Renal cortical epithelial cell (primary cell): ENCODE measurements at regions not wholly inside any gene's neighbourhood (a gene's known extent, or its start where the extent isn't known, plus 50 kb on each side); places are given as distances from the start of the nearest gene placed in this dataset.
"Not testable (repeated sequence)": the region's sequence is repeated elsewhere in the genome, so short reads cannot be mapped to it uniquely, and the experiment has no call there.

ENCODE experiments used
- DNase-seq: peaks from one replicate; pipeline ENCODE4 v3.0.0-alpha.2; 2011; ENCODE audit warnings: low read depth

DNA sequence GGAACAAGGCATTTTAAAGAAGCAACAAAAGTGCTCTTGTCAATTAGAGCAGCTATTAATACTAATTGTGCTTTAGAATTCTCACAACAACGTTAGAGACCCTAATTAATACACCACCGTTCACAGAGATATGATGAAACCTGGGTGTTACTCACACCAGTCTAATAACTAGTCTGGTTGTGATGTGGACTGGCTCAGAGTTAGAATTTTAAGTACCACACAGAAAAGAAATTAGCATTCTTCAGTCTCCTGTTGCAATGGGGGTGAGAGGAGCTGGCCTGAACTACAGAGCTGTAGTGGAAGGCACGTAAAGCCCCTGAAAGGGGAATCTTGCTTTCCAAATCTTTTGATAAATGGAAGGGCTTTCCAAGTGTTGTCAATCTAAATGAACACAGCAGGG, 240.8 kb upstream of the TOX3 start:
- no peak for DNase-seq

DNA sequence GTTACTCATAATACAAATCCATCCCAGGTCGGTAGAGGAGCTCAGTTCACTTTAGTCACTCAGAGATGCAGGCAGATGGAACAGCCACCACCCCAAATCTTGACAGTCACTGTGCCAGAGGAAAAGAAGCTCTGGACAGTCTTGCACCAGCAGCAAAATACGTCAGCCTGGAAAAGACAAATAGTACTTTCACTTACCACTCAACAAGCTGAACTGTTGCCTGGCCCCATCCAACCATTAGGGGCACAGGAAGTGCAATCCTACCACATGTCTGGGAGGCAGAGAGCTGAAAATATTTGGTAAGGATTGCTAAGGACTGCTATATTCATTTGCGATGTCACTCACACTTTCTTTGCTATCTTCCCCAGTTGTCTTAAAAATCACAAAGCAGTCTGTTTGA, 239.1 kb upstream of the TOX3 start:
- DNase-seq, result no peak

GRCh38 chr16:52785653-52786052, 238.7 kb upstream of the TOX3 start:
- no peak for DNase-seq

DNA sequence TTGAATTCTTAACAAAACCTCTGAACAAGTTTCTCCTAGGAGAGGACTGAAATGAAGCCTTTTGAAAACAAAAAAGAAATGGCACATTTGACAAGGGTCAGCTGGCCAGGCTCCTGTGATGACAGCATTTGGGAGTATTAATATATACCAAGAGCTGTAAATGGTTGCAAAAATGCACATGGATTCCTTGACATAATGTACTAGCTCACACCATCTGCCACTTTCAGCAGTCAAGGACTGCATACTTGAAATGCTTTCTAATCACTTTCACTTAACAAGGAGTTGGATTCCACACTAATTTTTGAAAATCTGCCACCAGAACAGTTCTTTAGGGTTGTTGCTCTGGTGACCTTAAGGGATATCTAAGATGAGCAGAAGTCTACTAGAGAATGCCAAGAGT, 236.7 kb upstream of the TOX3 start:
- DNase-seq, result no peak

DNA sequence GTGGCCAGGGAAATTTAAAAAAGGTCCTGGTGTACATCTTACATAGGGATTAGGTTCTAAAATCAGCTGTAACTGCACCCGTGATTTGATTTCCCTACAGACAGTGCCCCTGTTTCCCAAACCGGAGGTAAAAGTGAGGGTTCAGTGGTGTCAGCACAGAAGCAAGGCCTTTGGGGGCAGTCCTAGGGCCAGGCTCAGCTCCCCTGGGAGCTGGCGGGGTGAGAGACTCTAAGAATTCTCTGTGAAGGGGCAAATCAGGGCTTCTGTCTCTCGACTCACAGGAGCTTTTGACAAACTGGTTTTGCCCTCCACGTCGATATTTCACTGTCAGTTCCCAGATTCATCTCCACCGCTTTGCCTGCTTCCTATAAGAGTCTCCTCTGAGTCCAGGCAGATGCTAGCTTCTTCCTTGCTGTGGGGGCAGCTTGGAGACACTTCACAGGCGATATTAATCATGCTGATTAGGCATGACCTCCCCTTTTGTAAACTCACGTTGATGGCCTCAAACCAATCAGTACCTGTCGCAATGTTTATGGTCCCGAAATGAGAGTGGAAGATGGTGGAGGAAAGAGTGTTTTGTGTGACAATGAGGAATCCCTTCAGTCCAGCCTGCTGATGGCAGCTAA, 234.2 kb upstream of the TOX3 start:
- no peak for DNase-seq

- DNase-seq, result no peak
Observed at GRCh38 chr16:52773026-52773425, 226.1 kb upstream of the TOX3 start.

DNA sequence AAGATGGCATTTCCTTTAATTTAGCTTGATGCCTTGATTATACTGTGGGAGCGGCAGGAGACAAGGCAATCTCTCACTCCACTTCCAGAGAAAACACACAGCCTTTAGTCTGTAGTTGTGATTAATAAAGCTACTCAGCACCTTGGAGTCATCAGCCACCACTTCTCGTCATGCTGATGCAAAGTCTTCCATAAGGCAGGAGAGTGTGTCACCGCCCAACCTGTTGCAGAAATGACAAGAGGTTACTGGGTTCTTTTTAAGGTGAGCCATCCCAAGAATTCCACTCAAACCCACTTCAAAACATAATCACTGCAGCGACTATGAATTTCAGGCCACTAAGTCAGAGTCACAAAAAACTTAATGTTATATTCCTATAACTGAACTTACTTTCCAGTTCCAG, 223.9 kb upstream of the TOX3 start:
- no peak for DNase-seq

DNA sequence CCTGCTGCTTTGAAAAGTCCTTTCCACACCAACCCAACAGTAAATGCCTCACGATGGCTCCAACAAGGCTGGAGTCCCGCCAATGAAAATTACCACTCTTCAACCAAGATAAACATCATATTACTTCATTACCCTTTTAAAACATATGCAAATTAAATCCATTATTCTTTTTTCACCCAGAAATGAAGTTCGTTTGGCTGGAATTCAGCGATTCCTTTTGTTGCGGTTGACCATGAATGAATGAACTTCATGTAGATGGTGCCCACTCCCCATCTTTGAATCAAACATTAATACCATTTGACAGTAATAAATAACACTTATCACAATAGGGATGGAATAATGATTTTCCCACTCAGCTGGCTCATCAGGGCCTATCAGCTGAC, 211.5 kb upstream of the TOX3 start:
- DNase-seq, result no peak

- DNase-seq, result no peak
Observed at GRCh38 chr16:52757746-52758472, 211.0 kb upstream of the TOX3 start.

DNA sequence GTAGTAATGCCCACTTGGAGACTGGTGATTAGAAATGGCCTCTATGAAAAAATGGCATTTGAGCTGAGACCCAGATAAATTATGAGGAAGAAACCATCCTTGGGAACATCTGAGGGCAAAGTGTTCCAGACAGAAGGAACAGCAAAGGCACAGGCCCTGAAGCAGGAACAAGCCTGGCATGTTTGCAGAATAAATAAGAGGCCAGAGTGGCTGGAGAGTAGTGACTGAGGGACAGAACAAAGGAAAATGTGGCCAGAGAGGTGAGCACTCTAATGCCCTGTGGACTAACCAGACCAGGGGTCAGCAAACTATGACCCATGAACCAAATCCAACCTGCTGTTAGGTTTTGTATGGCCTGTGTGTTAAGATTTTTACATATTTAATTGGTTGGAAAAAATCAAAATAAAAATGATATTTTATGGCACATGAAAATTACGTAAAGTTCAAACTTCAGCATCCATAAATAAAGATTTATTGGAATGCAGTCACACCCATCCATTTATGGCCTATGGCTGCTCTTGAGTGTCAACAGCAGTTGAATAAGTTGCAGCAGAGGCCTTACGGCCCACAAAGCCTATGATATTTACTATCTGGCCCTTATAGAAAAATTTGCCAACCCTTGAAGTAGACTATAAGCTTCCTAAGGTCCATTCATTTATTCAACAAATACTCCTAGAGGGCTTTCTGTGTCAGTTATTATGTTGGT, 210.0 kb upstream of the TOX3 start:
- no peak for DNase-seq

DNA sequence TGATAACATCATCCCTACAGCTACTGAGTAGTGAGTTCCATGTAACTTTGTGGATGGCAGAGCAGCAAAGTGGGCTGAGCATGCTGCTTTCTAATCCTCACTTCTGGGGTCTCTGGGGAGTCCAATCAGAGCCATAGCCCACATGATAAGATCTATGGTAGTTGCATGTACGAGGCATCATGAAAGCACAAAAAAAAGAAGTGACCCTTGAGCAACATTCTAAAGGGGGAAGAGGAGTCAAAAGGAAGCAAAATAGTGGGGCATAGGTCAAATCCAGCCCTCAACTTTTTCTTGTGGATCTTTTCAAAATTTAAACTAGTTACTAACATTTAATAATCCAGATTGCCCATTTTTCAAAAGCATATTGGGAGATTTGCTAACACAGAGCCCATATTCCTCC, 208.5 kb upstream of the TOX3 start:
- DNase-seq, result no peak

- no peak for DNase-seq
Observed at GRCh38 chr16:52751035-52751434, 204.1 kb upstream of the TOX3 start.

DNA sequence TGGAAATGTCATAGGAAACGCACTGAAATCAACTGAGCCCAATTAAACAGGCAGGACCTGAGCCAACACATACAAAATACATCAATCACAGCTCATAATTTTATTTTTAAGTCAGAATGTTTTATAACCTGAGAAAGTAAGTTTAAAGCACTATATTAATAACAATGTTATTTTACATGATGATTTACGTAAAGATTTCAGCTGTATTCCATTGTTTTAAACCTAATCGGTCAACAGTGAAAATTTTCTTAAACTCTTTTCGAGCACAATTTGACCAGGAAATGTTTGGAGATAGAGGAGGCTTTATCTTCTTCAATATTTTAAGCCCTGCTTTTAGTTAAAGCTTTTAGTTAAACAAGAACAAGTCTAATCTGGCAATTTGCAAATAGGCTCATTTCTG, 201.8 kb upstream of the TOX3 start:
- DNase-seq, result no peak

DNA sequence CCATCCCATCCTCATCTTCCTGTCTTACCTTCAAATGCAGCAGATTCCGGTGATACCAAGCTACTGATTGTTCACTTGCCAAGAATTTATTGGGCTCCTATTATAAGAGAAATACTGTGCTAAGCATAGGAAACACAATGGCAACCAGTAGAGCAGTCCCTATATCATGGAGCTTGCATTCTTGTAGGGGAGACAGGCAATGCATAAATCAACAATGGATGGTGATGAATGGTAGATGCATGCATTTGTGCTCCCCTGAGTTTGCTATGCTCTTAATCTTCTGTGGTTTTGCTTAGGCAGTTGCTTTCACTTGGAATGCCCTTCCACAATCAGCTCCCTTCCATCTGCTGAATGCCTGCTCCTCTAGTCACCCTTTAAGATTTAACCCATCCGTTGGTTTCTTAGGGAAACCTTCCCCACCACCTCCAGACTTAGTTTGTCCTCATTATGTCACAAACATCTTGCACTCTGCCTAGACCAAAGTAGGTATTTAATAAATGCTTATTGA, 200.2 kb upstream of the TOX3 start:
- no peak for DNase-seq

GRCh38 chr16:52743707-52744106, 196.8 kb upstream of the TOX3 start:
- no peak for DNase-seq

GRCh38 chr16:52742608-52743170, 195.7 kb upstream of the TOX3 start:
- DNase-seq, result no peak

DNA sequence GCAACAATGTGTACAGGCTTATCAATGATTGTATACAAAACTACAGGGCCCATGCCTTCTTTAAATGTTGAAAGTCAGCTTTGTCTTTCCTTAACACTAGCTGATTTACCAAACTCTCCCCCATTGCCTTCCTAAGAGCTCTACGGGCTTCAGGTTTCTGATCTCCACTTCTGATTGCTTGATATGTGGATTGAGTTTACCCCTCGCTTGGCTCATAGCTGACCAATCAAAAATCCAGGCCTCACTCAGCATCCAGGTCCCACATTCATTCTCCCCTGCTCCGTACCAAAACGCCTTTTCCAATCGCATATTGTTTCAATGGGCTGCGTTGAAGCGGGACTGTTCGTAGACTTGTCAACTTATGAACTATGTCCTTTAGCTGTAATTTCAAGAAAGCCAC, 195.1 kb upstream of the TOX3 start:
- DNase-seq, result no peak

DNA sequence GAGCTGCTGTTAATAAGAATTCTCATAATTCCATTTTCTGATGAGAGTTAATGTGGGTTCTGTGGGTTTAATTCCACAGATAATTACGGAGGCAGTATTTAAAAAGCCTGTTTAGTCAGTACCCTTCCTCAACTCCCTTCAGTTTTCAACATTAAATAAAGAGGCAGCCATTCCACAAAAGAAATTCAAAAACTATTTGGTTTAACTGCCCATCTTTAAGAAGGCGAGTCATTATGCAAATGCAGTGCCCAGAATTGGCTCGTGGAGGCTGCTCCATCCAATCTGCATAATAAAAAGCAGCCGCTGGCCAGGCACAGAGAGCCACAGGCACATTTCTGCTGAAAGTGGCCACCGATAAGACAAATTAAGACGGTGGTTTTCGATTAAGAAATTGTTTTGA, 194.4 kb upstream of the TOX3 start:
- DNase-seq, result no peak

DNA sequence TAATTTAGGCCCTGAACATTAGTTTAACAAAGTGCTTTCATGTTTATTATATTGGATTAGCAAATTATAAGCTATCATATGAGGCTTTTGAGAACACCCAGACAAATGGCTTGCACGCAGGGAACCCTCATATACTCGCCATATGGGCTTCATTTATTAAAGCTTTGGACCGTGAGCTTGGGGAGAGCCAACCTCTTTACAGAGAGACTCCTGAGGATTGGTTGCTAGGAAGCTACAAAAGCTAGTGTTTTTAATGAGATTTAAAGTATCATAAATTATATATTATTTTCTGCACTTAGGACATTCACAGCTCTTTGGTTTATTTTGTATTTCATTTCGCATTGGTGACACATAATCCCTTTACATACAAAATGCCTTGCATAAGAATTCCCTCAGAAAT, 193.8 kb upstream of the TOX3 start:
- no peak for DNase-seq

DNA sequence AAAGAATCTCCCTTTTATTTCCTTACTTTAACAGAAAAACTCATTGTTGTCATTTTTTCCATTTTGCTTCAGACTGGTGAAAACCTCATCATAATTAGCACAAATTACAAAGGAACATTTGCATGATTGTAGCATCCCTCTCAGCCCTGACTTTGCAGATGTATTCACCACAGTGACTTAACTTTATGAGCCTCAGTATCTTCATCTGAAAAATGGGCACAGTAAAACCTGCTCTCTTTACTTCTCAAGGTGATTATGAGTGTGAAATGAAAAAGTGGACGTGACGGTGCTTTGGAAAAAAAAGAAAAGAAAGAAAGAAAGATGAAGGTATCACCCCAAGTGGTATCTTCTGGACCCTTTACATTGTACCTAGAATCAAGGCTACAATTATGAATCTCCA, 193.4 kb upstream of the TOX3 start:
- no peak for DNase-seq

GRCh38 chr16:52738992-52739391, 192.0 kb upstream of the TOX3 start:
- not testable (repeated sequence) for DNase-seq

- no peak for DNase-seq
Observed at GRCh38 chr16:52731219-52731875, 184.4 kb upstream of the TOX3 start.
